GM21717 (cell line): ENCODE measurements at regions not wholly inside any gene's neighbourhood (a gene's known extent, or its start where the extent isn't known, plus 50 kb on each side); places are given as distances from the start of the nearest gene placed in this dataset.
A peak's percentile ranks its signal among the peaks of the same experiment; 100 is the strongest.

Source experiments
- ATAC-seq: cut with Tn5 transposase; IDR thresholded peaks from one replicate; pipeline ENCODE4 v1.9.1; 2021; ENCODE audit warnings: mild to moderate bottlenecking, moderate library complexity; ENCODE audit not compliant: unreplicated experiment

GRCh38 chr5:115379622-115380344, 83.3 kb upstream of the CCDC112 start:
- peak; percentile 60 for ATAC-seq

GRCh38 chr5:115378754-115379153, 82.3 kb upstream of the CCDC112 start:
- ATAC-seq = no peak

- peak; percentile 78 for ATAC-seq
These were observed 81.2 kb upstream of the CCDC112 start for GRCh38 chr5:115377468-115378217.

- ATAC-seq = no peak
These were observed 79.4 kb upstream of the CCDC112 start for GRCh38 chr5:115375893-115376292.

DNA sequence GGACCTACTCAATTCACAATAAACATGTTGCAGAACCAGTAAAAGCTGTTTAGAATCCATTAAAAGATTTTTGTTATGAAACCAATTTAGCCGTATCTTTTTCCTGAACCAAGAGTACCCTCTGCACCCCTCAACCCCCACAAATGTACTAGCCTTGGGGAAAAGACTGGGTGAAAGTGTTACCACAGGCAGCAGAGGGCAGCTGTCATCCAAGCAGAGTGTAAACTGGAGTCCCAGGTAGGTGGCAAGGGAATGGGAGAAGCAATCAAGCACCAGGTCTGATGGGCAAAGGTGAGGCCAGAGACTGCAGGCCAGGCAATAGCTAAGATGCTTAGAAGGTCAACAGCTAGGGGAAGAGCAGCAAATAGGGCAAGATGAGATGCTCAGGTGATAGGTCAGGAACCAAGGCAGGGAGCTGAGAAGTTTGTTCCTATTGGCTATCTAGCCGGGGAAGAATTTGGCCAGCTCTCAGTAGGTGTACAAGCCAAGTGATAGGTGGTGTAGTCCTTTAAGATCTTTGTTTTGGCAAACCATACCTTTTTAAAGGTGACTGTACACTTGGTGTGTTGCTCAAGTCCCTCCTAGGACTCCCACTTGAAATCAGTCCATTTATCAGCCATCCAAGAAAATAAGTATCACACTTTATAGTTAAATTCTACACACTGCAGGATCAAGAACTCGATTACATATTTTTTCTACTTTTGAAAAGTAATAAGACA, 77.8 kb upstream of the CCDC112 start:
- ATAC-seq = no peak

GRCh38 chr5:115372146-115372545, 75.7 kb upstream of the CCDC112 start:
- no peak for ATAC-seq

GRCh38 chr5:115369430-115370144, 73.1 kb upstream of the CCDC112 start:
- no peak for ATAC-seq

GRCh38 chr5:115366223-115366622, 69.8 kb upstream of the CCDC112 start:
- no peak for ATAC-seq

- no peak for ATAC-seq
These were observed 67.4 kb upstream of the CCDC112 start for GRCh38 chr5:115363879-115364278.

GRCh38 chr5:115360046-115360685, 63.7 kb upstream of the CCDC112 start:
- no peak for ATAC-seq

- ATAC-seq = no peak
These were observed 59.4 kb upstream of the CCDC112 start for GRCh38 chr5:115355767-115356381.

DNA sequence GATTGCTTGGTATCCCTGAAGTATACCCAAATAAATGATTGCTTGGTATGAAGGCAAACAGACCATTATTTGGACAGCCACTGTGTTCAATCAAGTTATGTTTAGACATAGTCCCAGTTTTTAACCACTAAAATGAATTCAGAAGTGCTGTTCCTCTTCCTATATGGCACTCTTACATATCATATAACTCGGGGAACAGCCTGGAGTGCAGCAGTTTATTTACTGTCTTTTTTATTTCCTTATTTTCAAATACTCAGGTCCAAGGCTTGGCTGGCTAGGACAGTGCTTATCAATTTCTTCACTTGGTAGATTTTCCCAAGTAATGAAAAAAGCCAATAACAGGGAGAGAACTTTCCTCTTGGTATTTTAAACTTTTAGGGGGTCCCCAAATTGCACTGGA, 58.6 kb upstream of the CCDC112 start:
- no peak for ATAC-seq

GRCh38 chr5:115354246-115354645, 57.8 kb upstream of the CCDC112 start:
- no peak for ATAC-seq

DNA sequence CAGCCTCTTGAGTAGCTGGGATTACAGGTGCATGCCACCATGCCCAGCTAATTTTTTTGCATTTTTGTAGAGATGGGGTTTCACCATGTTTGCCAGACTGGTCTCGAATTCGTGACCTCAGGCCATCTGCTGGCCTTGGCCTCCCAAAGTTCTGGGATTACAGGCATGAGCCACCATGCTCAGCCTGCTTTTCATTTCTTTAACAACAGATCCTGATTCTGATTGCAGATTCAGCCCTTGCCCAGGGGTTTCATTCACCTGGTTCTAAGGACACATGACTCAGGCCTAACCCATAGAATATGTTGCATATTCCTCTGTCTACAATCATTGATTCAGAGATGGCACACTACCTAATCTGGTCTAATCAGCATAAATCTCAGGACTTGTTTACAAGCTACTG, 56.1 kb upstream of the CCDC112 start:
- ATAC-seq = no peak

DNA sequence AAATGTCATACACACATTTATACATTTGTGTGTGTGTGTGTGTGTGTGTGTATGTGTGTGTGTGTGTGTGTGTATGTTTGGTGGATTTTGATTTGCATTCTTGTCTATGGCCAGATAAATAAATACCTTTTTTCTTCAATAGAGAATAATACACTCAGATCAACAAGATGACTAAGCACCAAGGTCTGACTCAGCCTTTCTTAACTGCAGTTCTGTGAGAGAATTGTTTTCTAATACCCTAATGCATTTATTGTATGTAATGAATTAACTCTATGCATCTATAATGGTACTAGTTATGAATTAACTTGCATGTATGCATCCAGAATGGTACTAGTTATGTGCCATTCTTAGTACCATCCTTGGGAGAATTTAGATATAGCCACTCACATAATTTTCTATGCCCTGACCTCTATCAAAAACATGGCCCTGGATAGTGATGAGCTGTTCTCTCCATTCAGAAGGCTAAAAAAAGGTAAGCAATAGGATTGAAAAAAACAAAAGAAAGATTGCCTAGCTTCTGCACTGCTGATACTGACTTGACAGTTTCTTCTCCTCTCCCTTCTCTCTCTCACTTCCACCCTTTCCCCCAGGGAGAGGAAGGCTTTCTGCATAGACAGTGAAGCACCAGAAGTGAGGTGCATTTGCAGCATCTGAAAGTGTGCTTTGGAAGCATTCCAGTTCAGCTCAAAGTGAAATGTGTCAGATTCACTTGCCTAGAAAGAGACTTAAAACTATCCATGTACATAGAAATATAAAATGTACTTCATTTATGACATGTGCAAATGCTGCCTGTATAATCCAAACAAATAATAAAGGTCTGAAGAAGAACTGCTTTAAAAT, 55.1 kb upstream of the CCDC112 start:
- ATAC-seq = peak; percentile 47

DNA sequence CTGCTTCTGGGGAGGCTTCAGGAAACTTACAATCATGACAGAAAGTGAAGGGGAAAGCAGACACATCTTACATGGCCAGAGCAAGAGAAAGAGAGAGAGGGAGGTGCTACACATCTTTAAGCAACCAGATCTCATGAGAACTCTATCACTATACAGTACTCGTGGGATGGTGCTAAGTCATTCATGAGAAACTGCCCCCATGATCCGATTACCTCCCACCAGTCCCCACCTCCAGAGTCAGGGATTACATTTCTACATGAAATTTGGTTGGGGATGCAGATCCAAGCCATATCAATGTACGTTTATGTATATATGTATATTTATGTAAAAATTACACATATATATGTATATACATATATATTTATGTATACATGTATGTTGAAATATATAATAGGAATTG, 54.4 kb upstream of the CCDC112 start:
- no peak for ATAC-seq

GRCh38 chr5:115349001-115349817, 52.8 kb upstream of the CCDC112 start:
- no peak for ATAC-seq

- ATAC-seq = no peak
These were observed 51.7 kb upstream of the CCDC112 start for GRCh38 chr5:115348175-115348574.
